NCI-H2196 (cell line): ENCODE measurements at regions not wholly inside any gene's neighbourhood (a gene's known extent, or its start where the extent isn't known, plus 50 kb on each side); places are given as distances from the start of the nearest gene placed in this dataset.
A peak's percentile ranks its signal among the peaks of the same experiment; 100 is the strongest.

ENCODE experiments used
- DNase-seq: peaks from one replicate; lab custom pipeline; 2025; ENCODE audit not compliant: unreplicated experiment; lab: John Stamatoyannopoulos, UW

GRCh38 chr3:72496051-72496670 lies 352.1 kb downstream of the SHQ1 start:
- no peak for DNase-seq

GRCh38 chr3:72494626-72495025 lies 353.6 kb downstream of the SHQ1 start:
- no peak for DNase-seq

DNA sequence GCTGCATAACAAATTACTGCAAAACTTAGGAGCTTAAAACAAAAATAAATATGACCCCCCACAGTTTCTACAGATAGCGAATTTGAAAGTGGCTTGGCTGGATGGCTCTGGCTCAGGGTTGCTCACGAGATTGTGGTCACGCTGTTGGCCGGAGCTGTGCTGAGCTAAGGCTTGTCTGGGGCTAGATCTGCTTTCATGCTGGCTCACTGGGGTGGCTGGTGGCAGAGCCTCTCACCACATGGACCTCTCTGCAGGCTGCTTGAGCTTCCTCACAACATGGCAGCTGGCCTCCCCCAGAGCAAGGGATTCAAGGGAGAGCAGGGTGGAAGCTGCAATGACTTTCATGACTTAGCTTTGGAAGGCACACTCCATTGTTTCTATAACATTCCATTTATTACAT lies 354.1 kb downstream of the SHQ1 start:
- DNase-seq = no peak

DNA sequence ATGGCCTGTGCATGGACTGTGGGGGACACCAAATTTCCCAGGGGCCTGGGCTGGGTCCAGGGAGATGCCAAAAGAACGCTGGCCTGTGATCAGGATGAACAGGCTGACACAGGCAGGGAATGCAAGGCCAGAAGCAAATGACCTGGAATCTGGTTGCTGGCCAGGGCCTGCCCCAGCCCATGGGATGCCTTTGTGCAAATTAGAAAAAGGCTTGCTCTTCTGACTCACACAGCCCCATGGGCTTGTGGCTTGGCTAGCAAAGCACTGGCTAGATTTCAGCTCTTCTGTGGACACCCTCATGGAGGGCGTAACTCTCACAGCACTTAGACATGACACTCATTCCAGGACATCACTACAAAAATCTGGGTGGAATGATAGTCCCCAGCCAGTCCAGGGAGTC lies 356.0 kb downstream of the SHQ1 start:
- no peak for DNase-seq

- no peak for DNase-seq
Measured at GRCh38 chr3:72490688-72491435, 357.4 kb downstream of the SHQ1 start.

DNA sequence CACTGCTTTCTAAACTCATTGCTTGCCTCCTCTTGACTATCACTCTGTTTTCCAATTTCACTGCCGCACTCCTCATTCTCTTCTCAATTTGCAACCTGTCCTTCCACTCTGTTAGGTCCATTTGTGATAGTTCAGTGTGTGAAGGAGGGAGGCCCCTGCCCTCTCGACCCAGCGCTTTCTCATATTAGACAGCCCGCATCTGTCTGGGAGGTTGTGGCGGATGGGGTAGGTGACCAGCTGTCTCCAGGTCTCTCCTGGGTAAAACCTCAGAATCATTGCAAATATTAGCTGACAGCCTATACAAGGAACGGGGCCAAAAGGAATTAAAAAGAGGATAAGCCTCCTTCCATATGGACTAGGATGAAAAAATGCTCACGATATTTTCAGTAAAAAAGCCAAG lies 358.3 kb downstream of the SHQ1 start:
- no peak for DNase-seq

GRCh38 chr3:72488738-72489035 lies 359.6 kb downstream of the SHQ1 start:
- no peak for DNase-seq

DNA sequence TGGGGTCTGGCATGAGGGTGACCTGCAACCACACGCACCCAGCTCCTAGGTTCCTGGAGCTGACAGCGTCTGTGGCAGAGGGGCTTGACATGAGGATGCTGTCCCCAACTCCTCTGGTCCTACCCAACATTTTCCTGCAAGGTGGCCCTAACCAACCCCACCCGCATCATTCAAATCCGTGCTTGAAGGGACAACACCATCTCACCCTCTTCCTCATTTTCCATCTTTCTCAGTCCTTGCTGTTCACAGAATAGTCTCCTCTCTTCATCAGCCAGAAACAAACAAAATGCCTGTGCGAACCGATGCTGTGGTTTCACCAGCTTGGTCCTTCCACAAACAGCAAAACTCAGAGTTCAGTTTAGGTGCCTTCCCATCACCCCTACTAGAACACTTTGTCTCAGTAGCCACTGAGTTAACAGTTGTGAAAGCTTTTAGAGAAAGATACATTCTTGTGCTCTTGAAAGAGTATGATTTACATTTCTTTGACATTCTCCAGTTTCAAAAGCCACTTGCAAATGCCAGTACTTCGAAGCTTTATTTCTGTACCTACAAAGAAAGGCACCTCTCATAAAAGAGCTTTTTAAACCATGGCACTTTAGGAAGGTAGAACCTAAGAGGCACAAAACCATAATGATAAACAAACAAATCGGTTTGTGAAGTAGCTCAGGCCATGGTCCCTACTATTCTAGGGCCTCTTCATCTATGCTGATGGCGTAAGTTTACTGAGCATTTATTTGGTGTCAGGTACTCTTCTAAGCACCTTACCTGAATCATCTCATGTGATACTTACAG lies 360.1 kb downstream of the SHQ1 start:
- no peak for DNase-seq

GRCh38 chr3:72487078-72487765 lies 361.0 kb downstream of the SHQ1 start:
- DNase-seq = no peak

DNA sequence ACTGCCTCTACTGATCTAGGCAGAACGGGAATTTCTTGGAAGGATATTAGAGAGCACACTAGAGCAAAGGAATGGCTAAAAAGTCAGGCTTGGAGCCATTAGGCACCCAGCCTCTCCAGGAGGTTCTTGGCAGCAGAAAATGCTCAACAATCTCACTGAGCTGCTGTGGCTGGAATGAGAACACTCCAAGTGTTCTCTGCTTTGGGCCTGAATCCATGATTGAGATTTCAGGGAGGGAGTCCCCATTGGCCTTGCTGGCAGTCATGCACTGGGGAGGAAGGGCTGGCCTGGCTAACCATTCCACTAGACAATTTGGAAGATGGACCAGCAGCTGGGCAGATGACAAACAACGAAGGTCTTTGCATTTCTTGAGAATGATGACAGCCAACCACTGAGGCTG lies 362.6 kb downstream of the SHQ1 start:
- DNase-seq = no peak

GRCh38 chr3:72483554-72484104 lies 364.6 kb downstream of the SHQ1 start:
- DNase-seq = no peak

- DNase-seq = peak; percentile 8
Measured at GRCh38 chr3:72482589-72483321, 365.5 kb downstream of the SHQ1 start.

DNA sequence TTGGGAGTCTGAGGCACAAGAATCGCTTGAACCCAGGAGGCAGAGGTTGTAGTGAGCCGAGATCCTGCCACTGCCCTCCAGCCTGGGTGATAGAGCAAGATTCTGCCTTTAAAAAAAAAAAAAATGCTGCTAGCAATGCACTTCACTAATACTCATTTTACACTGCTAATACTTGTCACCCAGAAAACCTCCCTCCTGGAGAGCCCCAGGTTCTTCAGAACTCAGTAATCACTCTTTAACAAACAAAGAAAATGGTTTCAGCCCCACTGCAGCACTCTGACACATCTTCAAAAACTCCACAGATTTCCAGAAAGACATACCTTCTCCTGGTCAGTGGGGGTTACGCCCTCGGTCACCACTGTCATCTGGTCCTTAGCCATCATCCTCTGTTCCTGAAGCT lies 366.7 kb downstream of the SHQ1 start:
- DNase-seq = no peak

- no peak for DNase-seq
Measured at GRCh38 chr3:72480366-72480765, 367.9 kb downstream of the SHQ1 start.

GRCh38 chr3:72479651-72480215 lies 368.5 kb downstream of the SHQ1 start:
- no peak for DNase-seq

DNA sequence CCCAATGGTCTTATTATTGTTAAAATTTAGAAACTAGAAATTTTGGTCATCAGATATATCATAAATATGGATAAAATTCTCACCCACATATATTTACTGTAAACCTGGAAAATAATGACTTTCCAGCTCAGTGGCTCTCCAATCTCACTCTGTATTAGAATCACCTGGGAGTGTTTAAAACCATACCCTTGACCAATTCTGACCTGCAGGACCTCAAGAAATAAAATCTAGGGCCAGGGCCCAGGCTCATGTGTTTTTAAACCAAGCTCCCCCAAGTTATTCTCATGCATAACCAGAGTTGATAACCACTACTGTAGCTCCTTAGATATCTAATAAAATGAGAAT lies 372.1 kb downstream of the SHQ1 start:
- no peak for DNase-seq

GRCh38 chr3:72475258-72476138 lies 372.7 kb downstream of the SHQ1 start:
- no peak for DNase-seq

GRCh38 chr3:72474775-72475174 lies 373.5 kb downstream of the SHQ1 start:
- no peak for DNase-seq

DNA sequence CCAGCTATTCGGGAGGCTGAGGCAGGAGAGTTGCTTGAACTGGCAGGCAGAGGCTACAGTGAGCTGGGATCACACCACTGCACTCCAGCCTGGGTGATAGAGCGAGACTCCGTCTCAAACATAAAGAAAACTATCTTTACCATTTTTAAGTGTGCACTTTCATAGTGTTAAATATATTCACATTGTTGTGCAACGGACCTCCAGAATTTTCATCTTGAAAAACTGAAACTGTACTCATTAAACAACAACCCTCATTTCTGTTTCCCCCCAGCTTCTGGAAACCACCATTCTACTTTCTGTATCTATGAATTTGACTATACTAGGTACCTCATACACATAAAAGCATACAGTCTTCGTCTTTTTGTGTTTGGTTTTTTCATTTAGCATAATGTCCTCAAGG lies 375.1 kb downstream of the SHQ1 start:
- DNase-seq = no peak
